ENCODE measurements at regions not wholly inside any gene's neighbourhood (a gene's known extent, or its start where the extent isn't known, plus 50 kb on each side); places are given as distances from the start of the nearest gene placed in this dataset.

DNA sequence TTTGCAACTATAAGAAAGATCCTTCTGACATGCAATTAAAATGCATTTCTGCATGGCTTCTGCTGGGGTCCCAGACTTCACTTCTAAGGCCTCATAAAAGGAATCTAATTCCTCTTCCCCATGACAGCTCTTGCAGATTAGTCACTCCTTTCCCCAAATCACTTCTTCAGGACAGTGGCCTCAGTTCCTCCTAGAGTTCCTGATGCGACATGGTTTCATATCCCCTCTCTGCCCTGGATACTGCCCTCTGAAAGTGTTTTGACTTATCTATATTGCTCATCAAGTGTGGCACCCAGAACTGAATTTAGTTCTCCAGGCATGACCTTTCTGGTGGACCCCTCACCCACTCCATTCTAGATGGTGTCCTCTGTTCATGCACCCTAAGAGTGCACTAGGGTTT, 238.1 kb downstream of the FOXO1 start:
- FAIRE-seq = no peak

DNA sequence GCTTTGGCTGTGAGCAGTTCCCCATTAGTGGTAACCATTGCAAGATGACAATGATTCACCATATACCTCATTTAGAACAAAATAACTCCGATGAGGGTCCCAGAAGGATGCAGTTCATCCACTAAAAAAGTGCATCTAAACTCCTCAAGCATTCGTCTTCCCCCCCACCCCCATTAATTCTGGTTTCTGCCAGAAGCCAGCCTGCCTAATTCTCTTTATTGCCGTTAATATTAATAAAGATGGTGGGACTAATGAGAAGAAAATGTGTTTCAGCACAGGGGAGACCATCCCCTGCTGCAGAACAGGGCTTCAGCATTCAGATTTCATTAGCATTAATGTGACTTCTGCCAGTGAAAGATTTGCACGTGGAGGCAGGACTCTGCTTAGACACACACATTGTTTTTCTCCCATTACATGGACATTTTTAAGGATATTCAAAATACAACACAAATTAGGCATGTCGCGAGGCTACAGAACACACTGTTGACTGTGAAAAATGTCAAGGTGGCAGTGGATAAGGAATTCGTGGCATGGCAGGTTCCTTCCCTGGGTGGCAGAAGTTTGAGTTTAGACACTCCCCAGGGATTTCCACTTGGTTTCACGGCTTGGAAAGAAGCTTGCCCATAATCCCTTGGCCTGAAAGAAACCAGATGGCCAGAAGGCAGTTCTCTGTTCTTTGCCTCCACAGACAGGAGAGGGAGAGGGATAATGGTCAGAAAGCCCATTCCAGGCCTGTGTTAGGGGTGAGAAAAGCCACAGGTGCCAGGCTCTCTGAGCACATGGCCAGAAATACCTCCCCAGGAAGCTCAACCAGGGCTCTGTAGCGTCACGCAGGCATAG, 236.5 kb downstream of the FOXO1 start:
- DNase-seq (ENCODE audit: low spot score in 2 of 2) = no peak
- FAIRE-seq = no peak

More for the DNA sequence above, 238.1 kb downstream of the FOXO1 start:
- no peak for DNase-seq (ENCODE audit: low spot score in 2 of 2)

DNA sequence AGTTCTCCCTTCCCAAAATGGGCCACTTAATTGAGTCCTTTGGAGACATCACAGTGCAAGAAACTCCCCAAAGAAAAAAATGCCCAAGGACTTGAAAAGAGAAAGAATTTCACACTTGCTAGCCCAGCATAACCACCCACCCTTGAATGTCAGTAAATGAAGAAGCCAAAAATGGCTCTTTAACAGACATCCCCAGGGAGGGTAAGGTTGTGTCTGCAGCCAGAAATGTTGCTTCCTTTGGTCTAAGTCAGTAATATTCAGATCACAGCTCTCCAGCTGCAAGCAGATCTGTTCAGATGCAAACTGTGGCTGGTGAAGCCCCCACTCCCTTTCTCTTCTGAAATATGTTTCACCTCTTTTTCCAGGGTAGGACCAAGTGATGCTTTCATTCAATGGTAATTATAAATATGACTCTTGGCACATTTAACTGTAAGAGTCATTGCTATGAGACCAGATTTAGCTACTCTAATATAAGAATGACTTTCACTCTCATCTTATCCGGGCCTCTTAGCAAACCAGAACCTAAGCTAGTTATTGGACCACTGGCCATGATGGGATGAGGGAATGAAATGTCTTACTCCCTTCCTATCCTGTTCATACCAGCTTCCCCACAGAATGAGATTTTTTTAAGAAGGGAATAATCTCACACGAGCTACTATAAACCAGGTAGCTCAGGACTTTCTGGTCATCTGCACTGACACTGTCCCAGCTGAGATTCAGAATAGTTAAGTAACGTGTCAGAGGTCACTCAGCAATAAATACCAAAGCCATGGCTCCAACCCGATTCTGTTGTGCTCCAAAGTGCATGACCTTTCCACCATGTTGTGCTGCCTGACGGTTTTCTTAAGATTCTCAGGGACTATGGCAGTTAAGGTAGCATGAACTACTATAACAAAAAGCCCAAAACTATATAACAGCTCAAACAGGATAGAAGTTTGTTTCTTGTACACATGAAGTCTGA, 234.1 kb downstream of the FOXO1 start:
- no peak for FAIRE-seq
- DNase-seq (ENCODE audit: low spot score in 2 of 2) = no peak

DNA sequence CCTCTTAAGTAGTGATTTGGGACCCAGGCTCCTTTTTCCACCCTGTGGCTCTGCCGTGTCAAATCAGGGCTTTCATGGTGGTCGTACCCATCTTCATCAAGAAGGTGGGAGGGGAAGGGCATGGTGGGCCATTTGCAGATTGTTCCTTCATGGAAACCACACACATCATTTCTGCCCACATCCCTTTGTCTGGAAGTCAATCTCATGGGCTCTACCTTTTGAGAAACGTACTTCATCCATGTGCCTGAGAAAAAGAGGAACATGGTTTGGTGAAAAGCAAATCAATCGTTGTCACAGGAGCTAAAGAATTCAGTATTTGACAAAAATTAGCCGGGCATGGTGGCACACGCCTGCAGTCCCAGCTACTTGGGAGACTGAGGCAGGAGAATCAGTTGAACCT, 233.4 kb downstream of the FOXO1 start:
- no peak for DNase-seq (ENCODE audit: low spot score in 2 of 2)
- FAIRE-seq = no peak

DNA sequence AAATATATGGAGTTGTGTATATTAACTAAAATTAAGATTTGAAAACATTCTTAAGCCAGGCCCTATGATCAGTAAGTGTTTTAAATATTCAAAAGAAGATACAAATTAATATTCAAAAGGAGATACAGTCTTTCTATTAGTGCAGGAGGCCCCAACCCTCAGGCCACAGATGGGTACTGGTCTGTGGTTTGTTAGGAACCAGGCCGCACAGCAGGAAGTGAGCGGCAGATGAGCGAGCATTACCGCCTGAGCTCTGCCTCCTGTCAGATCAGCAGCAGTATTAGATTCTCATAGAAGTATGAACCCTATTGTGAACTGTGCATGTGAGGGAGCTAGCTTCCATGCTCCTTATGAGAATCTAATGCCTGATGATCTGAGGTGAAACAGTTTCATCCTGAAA, 232.9 kb downstream of the FOXO1 start:
- FAIRE-seq = no peak
- no peak for DNase-seq (ENCODE audit: low spot score in 2 of 2)

DNA sequence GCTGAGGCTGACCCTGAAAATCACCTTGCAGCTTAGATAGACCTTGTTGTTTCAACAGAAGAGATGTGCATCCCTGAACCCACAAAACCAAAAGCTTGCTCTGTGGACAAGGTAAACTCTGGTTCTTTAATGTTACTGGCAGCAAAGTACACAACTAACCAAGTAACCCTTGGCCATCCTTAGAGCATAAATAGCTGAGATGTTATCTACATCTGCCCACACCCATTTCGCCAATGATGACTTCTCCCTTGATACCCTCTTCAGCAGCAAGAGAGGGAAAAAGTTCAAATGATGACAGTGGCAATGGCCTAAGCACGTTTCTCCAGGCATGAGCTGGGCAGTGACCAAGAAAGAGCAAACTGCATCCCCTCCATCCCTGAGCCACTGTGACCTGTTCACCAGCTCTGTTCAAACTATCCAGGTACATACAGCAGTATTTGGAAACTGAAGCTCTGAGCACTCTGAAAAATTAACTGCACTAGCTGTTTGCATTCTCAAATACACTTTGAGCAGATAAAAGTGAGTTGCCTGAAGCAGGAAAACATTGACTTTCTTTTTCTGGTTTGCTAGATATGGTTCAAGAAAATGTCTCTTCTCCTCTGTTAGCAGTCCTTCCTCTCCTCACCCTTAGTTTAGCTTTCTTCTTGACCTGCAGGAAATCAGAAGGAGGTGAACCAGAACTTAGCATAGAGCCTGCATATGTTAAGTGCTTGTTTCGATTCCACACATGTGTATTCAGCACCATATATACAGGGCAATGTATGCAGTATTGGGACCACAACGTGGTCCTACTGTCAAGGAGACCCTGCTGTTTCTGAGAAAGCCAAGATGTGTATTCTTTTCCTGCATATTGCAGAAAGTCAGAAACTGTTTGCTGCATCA, 231.7 kb downstream of the FOXO1 start:
- FAIRE-seq = no peak
- no peak for DNase-seq (ENCODE audit: low spot score in 2 of 2)

DNA sequence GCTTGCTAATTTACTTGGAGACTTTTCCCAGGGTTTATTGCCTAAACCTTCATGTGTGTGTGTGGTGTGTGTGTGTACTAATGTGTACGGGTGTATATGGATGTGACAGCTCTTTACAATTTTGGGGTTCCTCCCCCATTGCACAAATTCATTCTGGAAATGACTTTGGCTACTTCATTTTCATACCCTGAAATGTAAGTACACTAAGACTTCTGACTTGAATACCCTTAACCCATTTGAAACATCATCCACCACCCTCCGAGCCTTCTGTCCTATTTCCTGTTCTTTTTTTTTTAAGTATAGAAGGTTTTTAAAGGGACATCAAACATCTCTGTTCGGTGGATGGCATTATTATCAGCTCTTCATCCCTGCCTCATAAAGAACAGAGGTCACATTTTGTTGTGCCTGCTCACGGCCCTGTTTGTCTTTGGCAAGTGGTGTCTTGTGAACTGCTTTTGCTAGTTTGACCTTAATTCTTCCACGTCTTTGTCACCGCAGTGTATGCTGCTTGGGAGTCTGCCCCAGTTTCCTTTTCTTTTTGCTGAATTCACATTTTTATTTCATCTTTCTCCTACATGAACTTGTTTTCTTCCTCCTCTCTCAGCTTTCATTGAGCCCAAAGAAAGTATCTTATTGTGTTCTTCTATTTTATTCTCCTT, 228.3 kb downstream of the FOXO1 start:
- DNase-seq (ENCODE audit: low spot score in 2 of 2) (no peak), FAIRE-seq (no peak)

DNA sequence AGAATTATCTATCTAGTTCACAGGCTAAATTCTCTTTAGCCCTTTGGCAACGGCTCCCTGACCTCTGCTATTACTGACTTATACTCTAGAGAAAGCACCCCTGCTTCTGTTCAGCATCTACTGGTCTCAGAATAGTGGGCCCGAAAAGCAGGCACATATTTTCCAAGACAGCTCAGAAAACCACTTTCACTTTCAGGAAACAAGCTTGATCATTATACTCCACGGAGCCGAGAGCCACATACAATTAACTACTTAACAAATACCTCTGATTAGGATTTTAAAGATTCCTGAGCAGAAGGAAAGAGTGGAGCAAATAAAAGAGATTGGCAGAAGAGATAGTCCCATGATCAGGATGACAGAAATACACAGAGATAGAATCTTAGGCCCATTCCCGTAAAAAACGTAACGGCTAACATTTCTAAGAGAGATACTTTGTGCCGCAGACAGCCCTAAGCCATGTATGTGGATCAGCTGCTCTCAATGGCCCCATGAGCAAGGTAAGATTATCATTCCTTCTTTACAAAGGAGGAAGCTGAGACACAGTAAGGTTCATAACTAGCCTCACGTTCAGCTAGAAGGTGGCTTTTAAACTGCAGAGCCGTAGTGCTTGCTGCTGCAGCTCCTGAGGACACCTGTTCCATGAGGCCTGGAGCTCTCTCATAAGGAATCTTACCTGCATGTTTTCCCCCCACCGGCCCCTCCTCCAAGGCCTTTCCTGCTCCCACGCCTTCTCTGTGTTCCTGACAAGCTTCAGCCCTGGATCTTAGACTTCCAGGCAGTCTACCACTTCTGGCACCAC, 227.2 kb downstream of the FOXO1 start:
- DNase-seq (ENCODE audit: low spot score in 2 of 2) = no peak

DNA sequence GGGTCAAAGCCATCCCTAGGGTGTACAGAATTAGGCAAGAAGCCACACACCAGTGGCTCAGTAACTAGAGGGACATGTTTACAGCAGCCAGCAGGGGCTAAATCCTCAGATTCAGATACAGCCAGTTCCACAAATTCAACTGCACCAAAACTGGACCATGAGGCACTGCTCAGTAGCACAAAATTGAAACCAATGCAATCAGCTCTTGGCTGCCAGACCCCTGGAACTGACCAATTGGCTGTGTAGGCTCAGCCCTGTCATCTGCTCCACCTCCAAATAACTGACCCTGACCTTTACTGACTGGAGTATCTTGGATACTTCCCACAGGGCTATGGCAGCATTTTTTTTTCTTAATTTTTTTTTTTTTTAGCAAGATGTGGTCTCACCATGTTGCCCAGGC, 226.5 kb downstream of the FOXO1 start:
- DNase-seq (ENCODE audit: low spot score in 2 of 2) (no peak), FAIRE-seq (no peak)

More for the DNA sequence above, 227.2 kb downstream of the FOXO1 start:
- FAIRE-seq = no peak

DNA sequence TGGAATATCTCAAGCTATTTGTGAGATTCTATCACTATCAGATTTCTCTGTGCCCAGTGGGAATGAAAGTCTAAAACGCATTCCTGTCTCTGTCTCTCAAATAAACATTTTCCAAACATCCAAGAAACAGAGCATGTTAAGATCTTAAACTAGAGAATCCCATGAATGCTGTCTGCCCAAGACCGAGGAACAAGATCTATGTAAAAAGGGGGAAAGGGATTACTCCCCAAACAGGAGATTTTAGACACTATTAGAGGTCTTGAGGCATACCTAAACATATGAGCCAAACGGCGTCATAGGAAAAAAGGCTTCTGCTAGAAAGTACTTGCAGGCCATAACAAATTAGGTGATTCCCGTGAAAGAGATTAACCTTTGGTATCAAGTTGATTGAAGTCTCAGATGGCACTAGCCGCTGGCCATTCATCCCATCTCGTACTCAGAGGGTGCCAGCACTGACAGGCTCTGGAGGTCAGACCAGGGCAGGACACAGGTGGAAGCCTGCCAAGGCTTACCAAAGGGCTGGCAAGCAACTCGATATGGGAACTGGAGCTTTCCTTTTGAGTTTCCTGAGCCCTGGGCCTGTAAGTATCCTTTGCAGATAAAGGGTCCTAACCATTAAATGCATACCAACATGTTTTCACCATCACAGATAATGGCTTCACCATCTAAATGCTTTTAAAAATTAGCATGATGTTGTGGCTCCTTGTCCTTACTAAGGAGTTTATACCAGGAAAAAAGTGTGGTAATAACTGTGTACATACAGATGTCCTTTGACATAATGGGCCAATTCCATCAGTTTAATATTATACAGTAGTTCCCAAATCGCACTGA, 225.2 kb downstream of the FOXO1 start:
- FAIRE-seq (no peak), DNase-seq (ENCODE audit: low spot score in 2 of 2) (peak; percentile 18 to 40)

DNA sequence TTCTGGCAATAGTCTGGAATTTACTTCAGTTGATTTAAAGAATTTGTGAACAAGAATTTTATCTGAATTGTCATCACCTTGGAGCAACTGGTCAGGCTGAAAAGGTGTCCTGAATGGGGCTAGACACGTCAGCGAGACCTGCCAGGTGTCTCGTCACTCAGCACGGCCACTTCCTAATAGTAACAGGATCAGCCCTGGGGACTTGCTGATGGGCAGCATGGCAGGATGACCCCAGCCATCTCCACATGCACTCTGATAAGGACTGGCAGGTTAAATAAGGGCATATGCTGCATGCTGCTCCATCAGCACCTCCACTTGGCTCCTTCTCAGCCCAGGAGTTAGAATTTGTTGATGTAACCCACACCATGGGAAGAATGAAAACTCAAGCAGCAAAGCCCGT, 224.2 kb downstream of the FOXO1 start:
- DNase-seq (ENCODE audit: low spot score in 2 of 2) = no peak
- no peak for FAIRE-seq

DNA sequence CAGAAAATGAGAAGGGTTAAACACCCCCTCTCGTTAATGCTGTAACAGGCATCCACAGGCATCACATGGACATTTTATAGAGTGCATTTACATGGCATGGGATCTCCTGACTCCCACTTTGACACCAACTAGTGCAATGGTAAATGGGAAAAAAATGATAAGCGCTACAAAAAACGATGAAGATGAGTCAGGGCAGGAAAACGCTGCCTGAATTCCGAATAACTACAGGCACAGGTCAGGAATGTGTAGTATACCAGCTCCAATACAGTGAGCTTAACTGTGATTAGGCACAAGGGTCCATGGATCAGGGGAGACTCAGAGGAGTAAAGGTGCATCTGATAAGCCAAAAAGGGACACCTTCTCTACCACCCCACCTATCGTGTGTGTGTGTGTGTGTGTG, 223.6 kb downstream of the FOXO1 start:
- DNase-seq (ENCODE audit: low spot score in 2 of 2) (no peak), FAIRE-seq (no peak)

DNA sequence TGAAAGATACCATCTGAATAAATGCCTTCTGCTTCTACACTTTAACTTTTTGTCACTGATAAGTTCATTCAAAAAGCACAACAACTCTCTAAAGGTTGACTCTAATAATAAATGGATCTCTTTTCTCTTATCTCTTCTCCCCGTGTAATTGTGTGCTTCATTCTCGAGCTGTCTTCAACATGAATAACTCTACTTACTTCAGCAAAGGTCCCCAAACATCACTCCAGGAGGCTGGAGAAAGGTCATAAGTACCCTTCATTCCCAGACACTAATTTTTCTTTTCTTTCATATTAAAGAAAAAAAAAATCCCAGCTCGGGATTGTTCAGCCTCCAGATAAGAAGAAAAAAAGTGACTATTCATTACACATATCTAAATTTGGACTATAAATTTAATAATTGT, 222.2 kb downstream of the FOXO1 start:
- FAIRE-seq (no peak), DNase-seq (ENCODE audit: low spot score in 2 of 2) (no peak)

DNA sequence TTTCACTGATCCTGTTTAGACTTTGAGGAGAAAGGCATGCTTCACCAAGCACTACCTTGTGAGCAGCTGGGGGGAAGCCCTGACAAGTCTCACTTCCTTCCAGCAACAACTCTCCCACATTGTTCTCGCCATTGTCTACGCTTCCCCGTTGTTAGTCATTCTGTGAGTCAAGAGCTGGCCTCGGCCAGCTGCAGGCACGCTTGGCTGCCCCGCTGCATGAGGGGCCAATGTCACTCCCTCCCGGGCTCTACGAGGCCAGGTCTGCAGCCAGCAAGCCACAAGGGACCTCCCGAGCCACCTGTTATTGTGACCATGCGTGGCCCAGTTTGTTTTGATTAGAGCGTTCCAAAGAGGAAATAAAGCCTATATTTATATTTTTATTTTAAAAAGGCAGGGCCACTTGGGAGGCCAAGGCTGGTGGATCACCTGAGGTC, 220.9 kb downstream of the FOXO1 start:
- DNase-seq (ENCODE audit: low spot score in 2 of 2) (peak in 1 of 2 donors; percentile 30), FAIRE-seq (no peak)

DNA sequence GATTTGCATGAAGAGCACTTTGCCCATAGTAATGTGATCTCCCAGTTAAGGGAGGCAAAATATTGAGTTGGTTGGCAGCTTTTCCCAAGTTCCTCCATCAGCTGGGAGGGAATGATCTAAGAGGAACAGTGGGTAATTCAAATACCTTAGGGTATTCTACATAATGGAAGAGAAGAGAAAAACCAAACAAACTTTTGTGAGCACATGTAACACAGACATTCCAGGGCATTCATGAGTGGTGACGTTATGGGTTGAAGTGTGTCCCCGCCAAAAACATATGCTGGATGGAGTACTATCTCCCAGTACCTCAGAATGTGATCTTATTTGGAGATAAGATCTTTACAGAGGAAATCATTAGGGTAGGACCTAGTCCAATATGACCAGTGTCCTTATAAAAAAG, 220.1 kb downstream of the FOXO1 start:
- DNase-seq (ENCODE audit: low spot score in 2 of 2) (no peak), FAIRE-seq (no peak)

DNA sequence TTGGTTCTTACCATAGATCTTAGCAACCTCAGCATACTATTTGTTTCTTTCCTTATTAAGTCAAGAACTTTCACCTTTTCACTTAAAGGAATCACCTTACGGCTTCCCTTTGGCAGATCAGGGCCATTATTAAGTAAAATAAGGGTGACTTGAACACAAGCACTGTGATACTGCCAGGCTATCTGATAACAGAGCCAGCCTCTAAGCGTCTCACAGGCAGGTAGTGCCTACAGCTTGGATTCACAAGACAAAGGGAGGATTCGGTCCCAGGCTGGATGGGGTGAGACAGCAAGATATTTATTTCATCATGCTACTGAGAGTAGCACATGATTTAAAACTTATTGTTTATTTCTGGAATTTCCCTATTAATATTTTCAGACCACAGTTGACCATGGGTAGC, 218.6 kb downstream of the FOXO1 start:
- no peak for FAIRE-seq
- no peak for DNase-seq (ENCODE audit: low spot score in 2 of 2)

DNA sequence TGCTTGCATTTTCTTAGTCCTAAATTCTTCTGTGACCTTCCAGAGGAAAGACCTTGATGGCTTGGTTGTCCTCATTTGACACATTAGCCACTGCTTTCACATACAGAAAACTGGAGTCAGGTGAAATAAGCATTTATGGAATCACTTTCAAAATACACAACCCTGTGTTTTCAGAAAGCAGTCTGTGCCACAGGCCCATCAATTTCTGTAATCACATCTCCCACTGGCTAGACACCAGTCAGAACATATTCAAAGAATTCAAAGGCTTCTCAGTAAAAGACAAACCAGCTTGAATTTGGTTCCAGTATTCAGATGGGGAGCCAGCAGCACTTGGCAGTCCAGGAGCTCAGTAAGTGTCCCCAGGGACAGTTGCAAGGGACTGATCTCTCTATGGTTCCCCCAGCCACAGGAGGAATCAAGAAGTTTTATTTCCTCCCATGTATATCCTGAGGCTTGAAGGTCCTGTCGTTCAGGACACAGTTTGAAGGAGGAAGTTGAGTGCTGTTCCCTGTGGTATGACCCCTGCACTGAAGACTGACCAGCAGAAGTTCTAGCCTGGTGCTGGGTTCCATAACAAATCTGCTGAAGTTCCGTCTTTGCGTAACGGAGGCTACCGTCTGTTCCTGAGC, 214.3 kb downstream of the FOXO1 start:
- DNase-seq (ENCODE audit: low spot score in 2 of 2) = no peak
- no peak for FAIRE-seq
